ENCODE measurements at regions not wholly inside any gene's neighbourhood (a gene's known extent, or its start where the extent isn't known, plus 50 kb on each side); places are given as distances from the start of the nearest gene placed in this dataset.

DNA sequence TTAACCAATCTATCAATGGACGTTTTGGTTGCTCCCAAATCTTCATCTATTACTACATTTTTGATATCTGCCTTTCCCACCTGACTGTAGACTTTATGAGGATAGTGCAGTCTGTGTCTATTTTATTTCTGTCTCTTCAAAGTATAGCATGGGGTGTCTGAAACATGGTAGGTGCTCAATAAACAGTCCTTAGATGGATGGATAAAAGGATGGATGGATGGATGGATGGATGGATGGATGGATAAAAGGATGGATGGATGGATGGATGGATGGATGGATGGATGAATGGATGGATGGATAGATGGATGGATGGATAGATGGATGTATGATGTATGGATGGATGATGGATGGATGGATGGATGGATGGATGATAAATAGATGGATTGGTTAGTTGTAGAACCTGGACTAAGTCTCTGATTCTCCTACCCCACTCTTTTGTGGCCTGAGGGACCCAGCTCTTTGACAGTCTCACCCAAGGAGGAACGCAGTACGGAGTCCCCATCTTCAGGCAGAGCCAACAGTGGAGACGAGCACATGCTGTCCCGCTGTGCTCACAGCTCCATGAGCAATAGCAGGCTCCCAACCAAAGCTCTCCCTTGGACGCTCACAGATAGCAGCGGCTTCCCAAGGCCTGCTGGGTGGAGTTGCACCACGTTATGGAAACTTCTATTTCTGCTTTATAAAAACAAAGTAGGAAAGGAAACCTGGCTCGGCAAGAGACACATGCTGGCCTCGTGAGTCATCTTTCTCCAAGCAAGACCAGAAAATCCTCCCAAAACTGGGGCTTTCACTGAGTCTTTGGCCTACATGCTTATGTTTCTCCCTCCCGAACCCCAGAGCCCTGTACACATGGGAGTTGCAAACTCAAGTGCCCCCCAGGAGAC, 448.0 kb downstream of the MIAT start (continued):
- TF ChIP-seq, protein P1, sequence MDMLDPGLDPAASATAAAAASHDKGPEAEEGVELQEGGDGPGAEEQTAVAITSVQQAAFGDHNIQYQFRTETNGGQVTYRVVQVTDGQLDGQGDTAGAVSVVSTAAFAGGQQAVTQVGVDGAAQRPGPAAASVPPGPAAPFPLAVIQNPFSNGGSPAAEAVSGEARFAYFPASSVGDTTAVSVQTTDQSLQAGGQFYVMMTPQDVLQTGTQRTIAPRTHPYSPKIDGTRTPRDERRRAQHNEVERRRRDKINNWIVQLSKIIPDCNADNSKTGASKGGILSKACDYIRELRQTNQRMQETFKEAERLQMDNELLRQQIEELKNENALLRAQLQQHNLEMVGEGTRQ (IDR thresholded peaks at IDR 0.05; ENCODE audit: low read length): no peak
- TF ChIP-seq TCF12 (IDR thresholded peaks at IDR 0.05; ENCODE audit: low read depth, low read length): no peak
- no peak for TF ChIP-seq EP300 (IDR thresholded peaks at IDR 0.05; ENCODE audit: borderline replicate concordance in 1 of 2, low read depth in 2 of 2, low read length in 2 of 2)
- no peak for TF ChIP-seq TAF7 (optimal IDR thresholded peaks at IDR 0.05; ENCODE audit: borderline replicate concordance, low read depth, low read length)
- no peak for TF ChIP-seq NRF1 (IDR thresholded peaks at IDR 0.05; ENCODE audit: low read depth, low read length)

Measured in H1 (cell line).